Activated CD4-positive, alpha-beta T cell treated with anti-CD3 and anti-CD28 coated beads, Interleukin-2, Interleukin-6, amounts not matched to agents 100 ng/mL and 50 ng/mL, durations not matched to agents 16 hours and 8 hours (primary cell): ENCODE measurements at regions not wholly inside any gene's neighbourhood (a gene's known extent, or its start where the extent isn't known, plus 50 kb on each side); places are given as distances from the start of the nearest gene placed in this dataset.

ENCODE experiments used
- DNase-seq: peaks from one replicate; pipeline ENCODE4 v3.0.0-alpha.2; 2020

DNA sequence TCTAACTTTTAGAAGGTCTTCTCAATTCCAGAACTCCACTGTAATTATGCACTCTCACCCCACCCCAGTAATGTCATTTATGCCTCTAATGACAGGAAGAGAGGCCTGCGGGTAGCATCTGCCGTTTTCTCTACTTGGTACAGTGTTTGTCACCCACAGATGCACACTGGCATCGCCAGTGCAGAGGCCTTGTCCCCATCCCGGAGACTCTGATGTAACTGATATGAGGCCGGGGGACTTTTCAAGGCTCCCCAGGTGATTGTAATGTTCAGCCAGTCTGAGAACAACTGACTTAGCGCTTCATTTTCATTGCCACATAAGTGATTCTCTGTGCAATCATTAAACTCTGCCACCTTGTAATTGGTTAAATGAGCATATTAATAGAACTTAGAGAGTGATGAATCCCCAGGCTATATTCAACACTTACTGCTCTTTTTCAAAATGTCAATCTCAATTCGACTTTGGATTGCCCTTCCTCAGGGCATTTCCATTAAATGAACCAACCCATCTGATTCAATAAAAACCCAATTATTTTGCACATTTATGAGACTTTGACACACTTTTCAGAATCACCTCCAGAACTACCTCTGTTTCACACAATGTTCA, 113.2 kb downstream of the HERPUD2 start:
- no peak for DNase-seq

DNA sequence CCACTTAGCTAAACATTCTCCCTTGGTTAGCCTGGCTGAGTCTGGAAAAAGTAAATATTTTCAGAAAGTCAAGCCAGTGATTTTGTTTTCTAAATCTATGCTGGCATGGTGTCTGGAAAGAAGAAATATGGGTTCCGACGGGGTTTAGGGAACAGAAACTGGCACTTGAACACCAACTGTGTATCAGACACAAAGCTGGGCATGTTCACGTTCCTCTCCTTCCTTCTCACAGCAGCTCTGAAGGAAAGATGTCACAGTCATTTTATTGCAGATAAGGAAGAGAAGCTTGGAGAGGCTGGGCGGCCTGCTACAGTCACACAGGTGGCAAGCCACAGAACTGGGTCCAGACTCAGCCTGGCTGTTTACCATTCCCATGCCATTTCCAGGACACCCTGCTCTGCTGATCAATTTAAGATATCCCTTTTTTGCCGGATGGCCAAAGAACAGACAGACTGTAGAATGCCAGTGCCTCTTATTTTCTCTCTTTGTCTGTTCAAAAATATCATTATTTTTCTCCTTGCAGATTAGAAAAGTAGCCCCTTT, 118.8 kb downstream of the HERPUD2 start:
- DNase-seq = no peak

DNA sequence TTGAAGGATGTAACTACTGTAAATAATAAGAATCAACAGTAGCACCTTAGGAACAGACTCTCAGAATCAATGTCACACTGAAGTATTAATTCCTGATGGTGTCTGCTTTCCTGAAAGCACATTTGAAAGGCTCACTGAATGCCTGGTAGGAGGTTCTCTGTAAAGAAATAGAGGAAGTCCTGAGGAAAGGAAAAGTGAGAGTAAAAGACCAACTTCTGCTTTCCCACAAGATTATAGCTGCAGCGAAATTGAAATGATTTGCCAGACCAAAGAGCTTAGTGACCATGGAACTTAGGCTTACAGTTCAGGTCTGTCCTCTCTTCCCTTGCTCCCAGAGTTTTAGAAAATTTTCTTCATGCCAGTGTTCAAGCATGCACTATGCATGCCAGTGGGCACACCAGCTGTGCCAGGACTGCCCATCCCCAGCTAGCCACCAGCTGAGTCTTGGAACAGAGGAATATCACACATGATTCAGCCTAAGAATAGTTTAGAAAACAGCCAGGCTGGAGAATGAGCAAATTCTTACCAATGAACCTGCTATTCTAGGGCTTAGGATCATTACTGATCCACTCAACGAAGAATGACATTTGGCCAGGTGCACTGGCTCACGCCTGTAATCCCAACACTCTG, 123.2 kb downstream of the HERPUD2 start:
- no peak for DNase-seq

DNA sequence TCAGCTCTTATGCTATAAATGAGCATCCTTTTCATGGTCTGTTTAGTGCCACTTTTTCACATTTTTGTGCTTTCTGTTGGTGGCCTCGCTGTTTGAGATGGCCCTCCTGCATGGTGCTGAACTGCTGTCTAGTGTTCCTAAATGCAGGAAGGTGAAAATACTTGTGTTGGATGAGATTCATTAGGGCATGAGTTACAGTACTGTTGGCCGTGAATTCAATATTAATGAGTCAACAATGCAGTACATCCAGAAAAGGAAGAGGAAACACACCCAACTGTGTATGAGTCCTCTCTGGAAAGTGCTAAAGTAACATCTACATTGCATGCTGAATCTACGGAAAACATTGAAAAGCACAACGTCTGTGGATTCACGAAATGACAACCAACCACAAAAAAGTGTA, 124.0 kb downstream of the HERPUD2 start:
- no peak for DNase-seq

DNA sequence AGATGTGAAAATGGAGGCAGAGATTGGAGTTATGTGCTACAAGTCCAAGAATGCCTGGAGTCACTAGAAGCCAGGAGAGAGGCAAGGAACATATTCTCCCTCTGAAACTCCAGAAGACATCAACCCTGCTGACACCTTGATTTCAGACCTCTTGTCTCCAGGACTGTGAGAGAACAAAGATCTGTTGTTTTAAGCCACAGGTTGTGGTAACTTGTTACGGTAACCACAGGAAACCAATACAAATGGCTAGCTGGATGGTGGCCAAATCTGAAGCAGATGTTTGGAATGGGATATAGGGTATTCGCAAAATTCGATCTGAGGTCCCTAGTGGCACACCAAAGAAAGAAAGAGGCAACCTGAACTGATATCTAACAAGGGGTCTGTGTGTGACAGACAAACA, 129.0 kb downstream of the HERPUD2 start:
- DNase-seq = no peak

DNA sequence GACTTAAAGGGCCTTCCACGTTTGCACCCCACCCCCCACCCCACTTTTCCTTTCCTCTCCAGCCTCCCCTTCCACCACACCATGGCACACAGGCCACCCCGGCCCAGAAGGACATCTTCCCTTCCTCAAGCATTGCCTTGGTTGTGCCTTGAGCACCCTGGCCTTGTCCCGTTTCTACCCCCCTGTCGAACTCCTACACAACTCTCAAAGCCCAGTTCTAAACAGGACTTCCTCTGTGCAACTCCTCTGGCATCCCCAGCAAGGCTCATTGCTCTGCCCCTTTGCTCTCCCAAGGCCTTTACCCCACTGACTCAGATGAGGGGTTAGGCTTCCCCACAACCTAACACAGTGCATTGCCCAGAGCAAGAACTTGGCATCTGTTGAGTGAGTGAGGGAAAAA, 136.1 kb downstream of the HERPUD2 start:
- no peak for DNase-seq

DNA sequence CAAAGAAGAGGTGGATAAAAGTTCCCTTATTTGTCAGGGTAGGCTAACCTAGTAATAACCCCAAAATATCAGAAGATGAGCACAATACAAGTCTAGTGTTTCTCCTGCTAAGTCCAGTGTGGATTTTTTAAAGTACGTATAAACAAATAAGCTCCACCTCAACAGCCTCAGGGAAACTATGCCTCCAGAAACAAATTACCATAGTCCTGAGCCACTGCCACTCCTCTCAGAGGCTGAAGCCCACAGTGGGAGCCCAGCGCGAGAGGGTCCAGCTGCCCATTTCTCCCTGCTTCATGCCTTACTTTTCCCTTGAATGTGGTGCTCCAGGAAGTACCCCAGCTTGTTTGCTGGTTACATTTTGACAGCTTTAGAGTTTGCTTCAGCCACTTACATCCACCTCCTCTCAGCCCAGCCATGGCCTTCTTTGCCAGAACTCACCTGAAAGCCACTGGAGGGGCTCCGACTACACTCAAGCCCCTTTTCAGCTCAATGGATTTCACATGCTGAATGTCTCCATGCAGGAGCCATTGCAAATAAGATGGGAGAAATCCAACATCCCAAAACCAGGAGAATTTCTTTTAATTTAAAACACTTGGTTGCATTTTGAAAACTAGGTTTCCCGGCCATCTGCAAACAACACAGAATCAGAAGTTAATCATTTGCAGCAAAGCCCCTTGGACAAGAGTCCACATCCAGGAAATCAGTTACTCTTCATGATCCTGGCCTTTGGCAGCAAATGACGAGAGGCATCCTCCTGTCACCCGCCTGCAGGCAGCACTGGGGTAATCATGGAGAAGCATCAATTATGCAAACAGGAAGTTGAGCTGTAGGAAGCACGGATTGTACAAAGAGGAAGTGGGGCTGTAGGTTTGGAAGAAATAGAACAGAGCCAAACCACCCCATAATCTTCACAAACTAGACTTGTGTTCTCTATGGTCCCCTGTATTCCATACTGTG, 138.1 kb downstream of the HERPUD2 start:
- no peak for DNase-seq

DNA sequence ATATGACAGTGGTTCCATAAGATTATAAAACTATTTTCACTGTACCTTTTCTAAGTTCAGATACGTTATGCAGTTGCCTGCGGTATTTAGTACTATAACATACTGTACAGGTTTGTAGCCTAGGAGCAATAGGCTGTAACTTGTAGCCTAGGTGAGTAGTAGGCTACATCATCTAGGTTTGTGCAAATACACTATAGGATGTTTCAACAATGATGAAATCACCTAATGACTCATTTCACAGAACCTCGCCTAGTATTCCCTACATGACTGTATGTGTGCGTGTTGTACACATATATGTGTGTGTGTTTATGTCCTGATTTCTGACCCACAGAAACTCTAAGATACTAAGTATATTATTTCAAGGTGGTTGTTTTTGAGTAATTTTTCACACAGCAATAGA, 139.0 kb downstream of the HERPUD2 start:
- DNase-seq = peak; percentile 34

DNA sequence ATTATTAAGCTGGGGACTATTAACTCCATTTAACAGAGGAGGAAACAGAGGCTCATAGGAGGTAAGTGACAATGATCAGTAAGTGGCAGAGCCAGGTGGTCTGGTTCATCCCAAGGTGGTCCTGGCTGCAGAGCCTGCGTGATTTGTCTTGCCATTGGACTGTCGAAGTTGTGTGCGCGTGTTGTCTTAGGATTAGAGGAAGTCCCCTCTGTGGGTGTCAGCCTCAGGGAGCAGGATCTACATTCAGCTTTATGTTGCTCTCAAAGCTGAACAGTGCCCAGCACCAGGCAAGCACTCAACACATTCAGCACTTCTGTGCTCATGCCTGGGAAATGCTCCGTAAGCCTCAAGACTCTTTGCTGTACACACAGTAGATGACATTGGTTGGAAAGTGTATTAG, 139.5 kb downstream of the HERPUD2 start:
- no peak for DNase-seq

DNA sequence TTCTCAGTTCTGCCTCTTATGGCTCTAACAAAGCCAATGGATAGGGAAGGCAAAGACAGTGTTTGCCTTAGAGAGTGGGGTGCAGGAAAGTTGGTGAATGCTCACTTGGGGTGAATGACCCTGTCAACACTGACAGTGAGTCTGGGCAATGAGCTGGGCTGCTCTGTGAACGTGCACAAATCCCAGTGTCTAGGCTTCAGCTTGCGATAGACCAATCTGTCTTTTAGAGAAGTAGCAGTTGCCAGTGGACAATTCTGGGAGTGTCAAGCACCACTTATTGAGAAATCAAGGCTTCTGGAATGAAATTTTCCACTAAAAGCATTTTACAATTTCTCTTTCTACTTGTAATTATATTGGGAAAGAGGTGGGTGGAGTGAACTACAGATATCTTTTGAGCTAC, 141.4 kb downstream of the HERPUD2 start:
- no peak for DNase-seq

DNA sequence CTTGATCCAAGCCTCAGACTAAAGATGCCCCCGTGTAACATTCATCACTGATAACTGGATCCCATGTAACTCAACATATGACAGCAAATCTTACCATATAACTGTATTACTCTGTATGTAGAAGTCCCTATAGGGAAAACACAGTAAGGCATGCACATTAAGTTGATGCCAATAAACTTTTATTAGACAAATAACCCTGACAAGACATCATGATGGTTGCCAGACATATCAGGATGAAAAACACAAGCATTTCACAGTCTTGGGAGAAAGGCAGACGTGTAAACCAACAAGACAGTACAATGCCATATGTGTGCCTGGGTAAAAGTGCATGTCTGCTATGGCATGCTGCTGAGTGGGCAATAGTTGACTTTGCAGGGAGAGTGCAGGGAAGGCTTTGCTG, 142.2 kb downstream of the HERPUD2 start:
- no peak for DNase-seq

DNA sequence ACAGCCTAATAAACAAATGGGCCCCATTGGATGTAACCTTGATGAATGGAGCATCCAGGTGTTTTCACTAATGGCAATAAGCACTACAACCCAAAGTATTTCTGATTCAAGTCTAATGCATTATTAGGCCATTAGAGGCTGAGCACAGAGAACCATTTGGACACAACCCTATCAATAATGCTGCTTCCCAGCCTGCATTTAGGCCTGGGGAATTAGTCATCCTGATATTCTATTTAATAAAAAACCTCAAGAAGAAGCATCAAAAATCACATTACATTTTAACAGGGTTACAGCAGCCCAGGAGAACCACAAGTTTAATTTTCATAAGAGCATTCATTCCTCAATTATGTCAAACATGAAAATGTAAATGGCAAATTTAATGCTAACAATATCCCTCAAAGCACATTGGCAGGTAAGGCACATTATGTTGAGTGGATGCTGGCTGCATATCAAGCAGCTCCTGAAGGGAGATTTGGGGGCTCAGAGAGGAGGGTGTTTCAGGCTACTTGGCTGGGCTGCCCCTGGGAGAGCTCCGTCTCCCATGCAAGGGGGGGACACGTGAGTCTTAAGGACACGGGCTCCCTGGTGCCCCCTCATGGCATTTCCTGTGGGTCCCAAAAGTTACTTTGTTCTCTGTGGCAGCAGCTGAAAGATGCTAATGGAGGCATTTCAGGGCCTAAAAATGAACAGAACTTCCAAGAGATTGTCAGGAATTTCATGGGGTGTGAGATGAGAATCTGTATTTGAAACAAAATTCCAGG, 143.4 kb downstream of the HERPUD2 start:
- DNase-seq = no peak

DNA sequence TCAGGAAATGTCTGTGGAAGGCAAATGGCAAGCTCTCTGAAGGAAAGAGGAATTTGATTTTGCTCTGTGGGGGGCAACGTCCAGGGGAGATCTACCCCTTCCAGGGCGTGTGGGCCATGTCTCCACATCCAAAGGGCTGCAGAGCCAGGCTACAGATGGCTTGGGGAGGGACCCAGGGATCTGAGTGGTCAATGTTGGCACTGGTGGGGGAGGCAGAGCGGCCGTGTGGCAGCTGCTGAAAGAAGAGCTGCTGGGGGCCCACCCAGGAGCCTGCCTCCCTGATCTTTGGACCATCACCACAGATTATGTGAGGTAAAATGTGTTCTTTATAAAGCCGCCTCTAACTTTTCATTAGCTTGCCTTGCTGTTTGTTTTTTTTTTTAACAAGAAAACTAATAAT, 144.1 kb downstream of the HERPUD2 start:
- DNase-seq = no peak

DNA sequence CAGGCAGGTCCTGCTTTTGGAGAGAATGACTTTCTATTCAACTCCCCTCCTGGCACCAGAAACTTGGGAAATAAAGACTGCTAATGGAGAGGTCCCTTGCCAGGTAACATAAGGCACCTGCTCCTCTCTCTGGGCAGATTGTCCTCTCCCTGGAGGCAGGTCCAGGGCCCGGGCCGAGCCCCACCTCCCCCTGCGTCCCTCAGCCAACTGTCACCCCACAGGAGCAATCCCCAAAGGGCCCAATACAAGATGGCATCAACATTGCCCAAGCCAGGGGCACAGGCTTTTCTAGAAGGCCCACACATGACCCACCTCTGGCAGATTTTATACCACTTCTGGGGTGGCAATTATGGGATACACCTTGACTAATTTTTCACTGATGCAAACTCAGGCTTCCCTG, 145.2 kb downstream of the HERPUD2 start:
- no peak for DNase-seq

DNA sequence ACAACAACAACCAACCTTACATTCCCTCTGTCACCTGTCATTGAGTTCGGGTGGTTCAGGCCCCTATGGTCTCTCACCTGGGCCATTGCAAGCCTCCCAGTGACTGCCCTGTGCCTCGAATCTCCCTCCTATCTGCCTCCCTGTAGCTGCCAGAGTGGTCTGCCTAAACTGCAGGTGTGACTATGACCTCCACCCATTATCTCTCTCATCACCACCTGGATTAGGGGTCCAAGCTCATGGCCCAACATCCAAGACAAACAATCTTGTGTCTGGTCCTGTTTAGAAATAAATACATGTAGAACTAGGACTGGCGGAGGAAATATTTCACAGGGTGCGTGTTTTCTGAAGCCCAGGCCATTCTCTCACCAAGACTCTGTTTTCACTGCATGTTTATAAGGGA, 146.6 kb downstream of the HERPUD2 start:
- no peak for DNase-seq

DNA sequence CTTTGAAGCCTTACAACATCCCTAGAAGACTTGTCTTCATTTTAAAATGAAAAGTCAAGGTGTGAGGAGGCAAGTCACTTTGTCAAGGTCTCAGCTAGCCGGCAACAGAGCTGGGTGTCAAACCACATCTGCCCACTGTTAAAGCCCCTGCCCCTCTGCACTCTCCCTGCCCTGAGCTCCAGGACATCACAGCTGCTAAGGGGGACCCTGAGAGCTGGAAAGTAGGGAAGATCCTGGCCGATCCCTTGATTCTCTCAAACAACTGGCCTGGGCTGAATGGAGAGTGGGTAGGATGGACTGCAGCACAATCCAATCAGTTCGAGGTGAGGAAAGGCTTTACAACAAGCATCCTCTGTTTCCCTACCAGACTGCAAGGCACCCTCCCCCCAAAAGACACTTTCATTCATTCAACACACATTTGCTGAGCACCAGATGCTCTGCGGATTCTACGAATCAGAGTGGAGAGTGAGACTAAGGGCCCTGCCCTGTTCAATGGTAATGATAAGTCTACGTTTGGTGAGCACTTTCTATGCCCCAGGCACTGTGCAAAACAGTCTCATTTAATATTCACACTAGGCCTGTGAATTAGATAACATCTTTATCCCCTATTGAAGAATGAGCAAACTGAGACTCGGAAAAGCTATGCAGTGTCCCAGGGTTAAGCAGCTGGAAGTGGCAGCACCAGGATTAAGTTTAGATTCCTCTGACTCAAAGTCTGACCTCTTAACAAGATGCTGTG, 148.1 kb downstream of the HERPUD2 start:
- DNase-seq = no peak

DNA sequence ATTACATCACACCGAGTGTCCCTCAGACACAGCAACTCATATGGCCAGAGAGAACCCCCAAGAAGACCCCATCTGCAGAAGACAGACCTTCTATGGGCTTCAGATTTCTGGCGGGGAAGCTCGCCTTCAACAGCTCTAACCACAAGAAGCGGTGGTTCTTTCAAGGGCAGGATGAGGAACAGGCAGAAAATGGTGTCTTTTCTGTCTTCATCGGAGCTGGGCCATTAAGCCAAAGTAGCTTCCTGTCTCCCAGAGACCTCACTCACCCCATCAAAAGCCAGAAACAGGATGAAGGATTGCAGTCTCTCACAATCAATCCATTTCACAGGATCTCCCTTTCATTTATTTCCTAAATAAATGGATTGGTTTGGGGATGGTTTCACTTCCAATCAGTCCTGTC, 149.1 kb downstream of the HERPUD2 start:
- no peak for DNase-seq

DNA sequence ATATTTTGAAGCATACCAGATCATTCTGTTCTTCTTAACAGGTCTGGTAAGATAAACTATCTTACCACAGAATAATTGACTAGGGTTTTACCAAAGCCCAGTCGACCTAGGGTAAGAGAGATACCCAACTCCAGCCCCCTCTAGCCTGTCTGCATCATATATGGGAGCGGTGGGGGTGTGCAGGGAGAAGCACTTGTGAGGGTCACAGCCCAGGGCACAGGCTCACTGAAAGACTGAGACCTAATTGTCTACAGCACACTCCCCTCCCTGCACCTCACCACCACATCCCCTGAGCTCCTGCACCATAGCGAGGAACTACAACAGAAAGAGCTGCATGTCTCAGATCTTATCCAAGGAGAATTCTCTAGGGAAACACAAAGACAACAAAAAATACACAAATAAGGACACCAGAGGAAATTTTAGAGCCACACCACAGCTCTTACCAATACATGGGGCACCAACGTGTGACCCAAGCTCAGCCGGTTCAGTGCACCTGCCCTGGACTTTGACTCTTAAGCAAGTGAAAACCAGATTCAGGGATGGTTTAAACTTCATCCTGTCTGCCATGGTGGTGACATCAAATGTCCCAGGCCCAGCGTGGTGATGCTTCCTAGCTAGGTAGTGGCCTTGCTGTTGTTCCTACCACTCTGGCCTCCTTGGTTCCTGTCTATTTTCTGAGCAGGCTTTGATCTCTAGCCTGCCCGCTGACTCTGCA, 150.8 kb downstream of the HERPUD2 start:
- DNase-seq = no peak

DNA sequence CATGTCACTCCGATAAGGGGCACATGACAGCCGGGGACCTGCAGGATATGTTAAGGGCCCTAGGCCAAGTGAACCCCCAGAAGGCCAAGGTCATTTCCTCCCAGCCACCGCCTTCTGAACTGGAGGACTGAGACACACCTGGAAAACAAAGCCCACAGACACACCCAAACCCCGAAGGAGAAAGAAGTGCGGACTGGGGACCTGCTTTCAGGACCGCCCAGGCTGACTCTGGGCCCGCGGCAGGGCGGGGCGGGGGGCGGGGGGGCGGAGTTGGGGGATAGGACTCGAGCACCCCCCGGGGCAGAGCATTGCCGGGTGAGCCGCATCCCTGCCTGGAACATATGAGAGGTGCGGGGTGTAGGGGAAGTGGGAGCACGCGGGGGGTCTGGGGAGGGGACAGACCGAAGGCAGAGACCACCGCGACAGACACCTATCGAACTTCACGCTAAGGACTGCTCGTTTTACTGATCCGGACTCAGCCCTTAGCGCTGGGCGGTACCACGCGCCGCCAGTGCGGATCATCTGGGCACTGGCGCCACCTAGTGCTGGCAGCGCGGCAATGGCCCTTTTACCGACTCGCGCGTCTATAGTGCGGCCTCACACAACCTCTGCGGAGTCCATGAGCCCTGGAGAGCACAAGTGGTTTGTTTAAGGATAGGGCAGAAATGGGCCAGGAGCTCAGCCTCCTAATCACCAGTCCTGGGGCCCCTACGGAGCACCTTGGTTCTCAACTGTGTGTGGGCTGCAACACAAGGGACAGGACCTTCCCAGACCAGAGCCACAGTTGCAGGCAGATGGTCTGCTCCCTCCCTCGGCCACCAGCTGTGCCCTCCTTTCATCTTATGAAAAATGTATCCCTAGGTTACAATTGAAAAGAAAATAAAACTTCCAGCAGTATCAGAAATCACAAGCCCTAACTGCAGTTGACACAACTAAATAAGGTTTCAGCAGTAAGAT, 157.6 kb downstream of the HERPUD2 start:
- peak; percentile 85 for DNase-seq

DNA sequence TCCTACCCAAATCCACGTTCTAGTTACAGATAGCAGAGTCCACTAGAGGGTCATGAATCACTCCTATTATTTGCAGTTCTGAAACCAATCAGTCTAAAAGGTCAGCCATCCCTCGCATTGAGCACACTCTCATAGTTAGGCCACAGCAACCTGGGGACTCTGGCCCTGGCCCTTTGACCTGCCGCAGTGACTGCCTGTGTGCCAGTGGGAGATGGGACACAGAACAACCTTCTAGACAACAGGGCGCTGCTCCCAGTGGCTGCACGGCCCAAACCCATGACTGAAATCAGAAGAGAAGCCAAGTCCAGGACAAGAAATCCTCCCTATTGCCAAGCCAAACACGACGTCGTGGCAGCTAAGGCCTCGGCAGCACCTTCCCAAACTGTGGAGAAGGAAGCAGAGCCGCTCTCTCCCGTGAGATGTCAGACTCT, 158.5 kb downstream of the HERPUD2 start:
- DNase-seq = no peak
